ENCODE measurements at regions not wholly inside any gene's neighbourhood (a gene's known extent, or its start where the extent isn't known, plus 50 kb on each side); places are given as distances from the start of the nearest gene placed in this dataset.

DNA sequence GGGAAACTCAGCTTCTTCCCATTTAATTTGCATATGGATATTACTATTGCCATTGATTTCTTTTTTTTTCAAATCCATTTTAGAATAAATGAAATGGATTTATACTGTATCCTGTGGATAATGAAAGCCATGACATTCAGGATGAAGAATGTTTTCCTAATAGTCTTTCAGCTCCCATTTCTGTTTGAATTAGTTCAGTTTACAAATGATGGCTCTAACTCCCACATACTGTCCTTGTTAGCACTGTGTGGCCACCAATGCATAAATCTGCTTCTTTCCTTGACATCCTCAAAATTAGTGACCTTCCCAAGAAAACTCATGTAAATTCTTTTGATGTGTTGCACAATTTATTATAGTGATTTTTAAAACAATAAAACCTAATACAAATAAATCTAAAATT lies 693.2 kb upstream of the GJE1 start:
- Histone ChIP-seq H3K9me3 (ENCODE audit: low read length) (no peaks in the 10 kb centered on the region; the same call in 1 of the 2 replicates), H4K20me1 (ENCODE audit: insufficient read depth, low read length) (no peaks in the 10 kb centered on the region), H3K36me3 (ENCODE audit: insufficient read depth, low read length) (no peaks in the 10 kb centered on the region), H3K27me3 (ENCODE audit: insufficient read depth, low read length) (no peaks in the 10 kb centered on the region), H3K27ac (ENCODE audit: low read depth, low read length, poor library complexity, severe bottlenecking) (no peak overlapping the region), H3K79me2 (ENCODE audit: insufficient read depth, low read length) (no peaks in the 10 kb centered on the region), H3F3A (ENCODE audit: insufficient read depth, low read length) (no peaks in the 10 kb centered on the region), H3K9ac (ENCODE audit: low read length) (no peak overlapping the region), H3K9me2 (ENCODE audit: low read depth, low read length) (no peaks in the 10 kb centered on the region), H3K4me3 (ENCODE audit: low read depth, low read length, poor library complexity, severe bottlenecking) (no peak overlapping the region), H2AFZ (ENCODE audit: low read length) (no peak overlapping the region), H3K4me1 (ENCODE audit: insufficient read depth, low read length, severe bottlenecking) (no peaks in the 10 kb centered on the region), H3K4me2 (ENCODE audit: low read length) (no peak overlapping the region)
- TF ChIP-seq EZH2 (IDR thresholded peaks at IDR 0.05; ENCODE audit: borderline replicate concordance, low read length), result no peak
- TF ChIP-seq, protein P1, sequence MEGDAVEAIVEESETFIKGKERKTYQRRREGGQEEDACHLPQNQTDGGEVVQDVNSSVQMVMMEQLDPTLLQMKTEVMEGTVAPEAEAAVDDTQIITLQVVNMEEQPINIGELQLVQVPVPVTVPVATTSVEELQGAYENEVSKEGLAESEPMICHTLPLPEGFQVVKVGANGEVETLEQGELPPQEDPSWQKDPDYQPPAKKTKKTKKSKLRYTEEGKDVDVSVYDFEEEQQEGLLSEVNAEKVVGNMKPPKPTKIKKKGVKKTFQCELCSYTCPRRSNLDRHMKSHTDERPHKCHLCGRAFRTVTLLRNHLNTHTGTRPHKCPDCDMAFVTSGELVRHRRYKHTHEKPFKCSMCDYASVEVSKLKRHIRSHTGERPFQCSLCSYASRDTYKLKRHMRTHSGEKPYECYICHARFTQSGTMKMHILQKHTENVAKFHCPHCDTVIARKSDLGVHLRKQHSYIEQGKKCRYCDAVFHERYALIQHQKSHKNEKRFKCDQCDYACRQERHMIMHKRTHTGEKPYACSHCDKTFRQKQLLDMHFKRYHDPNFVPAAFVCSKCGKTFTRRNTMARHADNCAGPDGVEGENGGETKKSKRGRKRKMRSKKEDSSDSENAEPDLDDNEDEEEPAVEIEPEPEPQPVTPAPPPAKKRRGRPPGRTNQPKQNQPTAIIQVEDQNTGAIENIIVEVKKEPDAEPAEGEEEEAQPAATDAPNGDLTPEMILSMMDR (IDR thresholded peaks at IDR 0.05; ENCODE audit: low read length), result no peak

GRCh38 chr6:141437685-141438084 lies 695.0 kb upstream of the GJE1 start:
- Histone ChIP-seq H3K36me3 (ENCODE audit: insufficient read depth, low read length) (no peaks in the 10 kb centered on the region), H3K27ac (ENCODE audit: low read depth, low read length, poor library complexity, severe bottlenecking) (no peak overlapping the region), H2AFZ (ENCODE audit: low read length) (no peak overlapping the region), H3K9ac (ENCODE audit: low read length) (no peak overlapping the region), H3K79me2 (ENCODE audit: insufficient read depth, low read length) (no peaks in the 10 kb centered on the region), H3K4me2 (ENCODE audit: low read length) (no peak overlapping the region), H3K27me3 (ENCODE audit: insufficient read depth, low read length) (no peaks in the 10 kb centered on the region), H3K4me3 (ENCODE audit: low read depth, low read length, poor library complexity, severe bottlenecking) (no peak overlapping the region), H3K9me2 (ENCODE audit: low read depth, low read length) (no peaks in the 10 kb centered on the region), H3K9me3 (ENCODE audit: low read length) (no peaks in the 10 kb centered on the region; the same call in 1 of the 2 replicates), H4K20me1 (ENCODE audit: insufficient read depth, low read length) (no peaks in the 10 kb centered on the region), H3K4me1 (ENCODE audit: insufficient read depth, low read length, severe bottlenecking) (no peaks in the 10 kb centered on the region), H3F3A (ENCODE audit: insufficient read depth, low read length) (no peaks in the 10 kb centered on the region)
- TF ChIP-seq, protein P1 (IDR thresholded peaks at IDR 0.05; ENCODE audit: low read length), result no peak
- TF ChIP-seq EZH2 (IDR thresholded peaks at IDR 0.05; ENCODE audit: borderline replicate concordance, low read length), result no peak

DNA sequence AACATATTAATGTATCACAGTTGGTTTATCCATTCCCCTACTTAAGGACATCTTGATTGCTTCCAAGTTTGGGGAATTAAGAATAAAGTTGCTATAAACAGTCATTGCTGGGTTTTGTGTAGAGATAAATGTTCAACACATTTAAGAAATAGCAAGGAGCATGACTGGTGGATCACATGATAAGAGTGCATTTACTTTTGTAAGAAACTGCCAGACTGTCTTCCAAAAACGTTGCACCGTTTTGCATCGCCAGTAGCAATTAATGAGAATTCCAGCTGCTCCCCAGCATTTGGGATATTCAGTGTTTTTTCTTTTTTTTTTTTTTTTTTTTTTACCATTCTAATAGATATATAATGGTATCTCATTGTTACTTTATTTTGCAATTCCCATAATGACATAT lies 695.7 kb upstream of the GJE1 start:
- Histone ChIP-seq H3K9ac (ENCODE audit: low read length) (no peak overlapping the region), H3K4me2 (ENCODE audit: low read length) (no peak overlapping the region), H3K9me3 (ENCODE audit: low read length) (no peaks in the 10 kb centered on the region; the same call in 1 of the 2 replicates), H3K27ac (ENCODE audit: low read depth, low read length, poor library complexity, severe bottlenecking) (no peak overlapping the region), H3K36me3 (ENCODE audit: insufficient read depth, low read length) (no peaks in the 10 kb centered on the region), H3K4me1 (ENCODE audit: insufficient read depth, low read length, severe bottlenecking) (no peaks in the 10 kb centered on the region), H4K20me1 (ENCODE audit: insufficient read depth, low read length) (no peaks in the 10 kb centered on the region), H3K4me3 (ENCODE audit: low read depth, low read length, poor library complexity, severe bottlenecking) (no peak overlapping the region), H3K27me3 (ENCODE audit: insufficient read depth, low read length) (no peaks in the 10 kb centered on the region), H2AFZ (ENCODE audit: low read length) (no peak overlapping the region), H3F3A (ENCODE audit: insufficient read depth, low read length) (no peaks in the 10 kb centered on the region), H3K79me2 (ENCODE audit: insufficient read depth, low read length) (no peaks in the 10 kb centered on the region), H3K9me2 (ENCODE audit: low read depth, low read length) (no peaks in the 10 kb centered on the region)
- TF ChIP-seq, protein P1 (IDR thresholded peaks at IDR 0.05; ENCODE audit: low read length), result no peak
- TF ChIP-seq EZH2 (IDR thresholded peaks at IDR 0.05; ENCODE audit: borderline replicate concordance, low read length), result no peak
